Activated B cell treated with CpG ODN at 0.5 μM for 24 hours (primary cell): ENCODE measurements at regions not wholly inside any gene's neighbourhood (a gene's known extent, or its start where the extent isn't known, plus 50 kb on each side); places are given as distances from the start of the nearest gene placed in this dataset.

Source experiments
- ATAC-seq: fragments of 200-7000 bp; cut with Tn5 transposase; one replicate; pipeline ENCODE4 v1.10.0; 2021; ENCODE audit warnings: low read depth, mild to moderate bottlenecking, moderate library complexity
- CTCF ChIA-PET: fragments of 350-600 bp; sonication (Branson Sonifier 250); formaldehyde crosslinking; loops from one replicate; lab custom pipeline; 2021; ENCODE audit warnings: antibody characterized with exemption; lab: Charles Lee
- POLR2A ChIA-PET: fragments of 350-600 bp; sonication (Branson Sonifier 250); formaldehyde crosslinking; loops from one replicate; lab custom pipeline; 2021; ENCODE audit warnings: antibody characterized with exemption; lab: Charles Lee
- DNase-seq: peaks from one replicate; pipeline ENCODE4 v3.0.0; 2022
- H3K27ac Mint-ChIP-seq: one replicate; pipeline ENCODE4 v1.8.0; 2020; ENCODE audit warnings: mixed read lengths
- H3K27me3 Mint-ChIP-seq: one replicate; pipeline ENCODE4 v1.8.0; 2021; ENCODE audit warnings: mixed read lengths
- H3K36me3 Mint-ChIP-seq: one replicate; pipeline ENCODE4 v1.8.0; 2021; ENCODE audit warnings: low read depth, mixed read lengths
- H3K4me1 Mint-ChIP-seq: one replicate; pipeline ENCODE4 v1.8.0; 2021; ENCODE audit warnings: mixed read lengths
- H3K4me3 Mint-ChIP-seq: one replicate; pipeline ENCODE4 v1.8.0; 2020; ENCODE audit warnings: mild to moderate bottlenecking, mixed read lengths
- H3K9me3 Mint-ChIP-seq: one replicate; pipeline ENCODE4 v1.8.0; 2020; ENCODE audit warnings: mixed read lengths
- intact Hi-C: fragments of 100-400 bp; cut with micrococcal nuclease; formaldehyde crosslinking; loops from one replicate; pipeline ENCODE4 v1.15.1; 2024
- TF ChIP-seq, protein P1 (sequence below): fragments of 200-600 bp; IDR thresholded peaks from one replicate; pipeline ENCODE4 v1.8.0; 2022; ENCODE audit warnings: antibody characterized with exemption, mild to moderate bottlenecking

- H3K4me1 Mint-ChIP-seq = no peaks in the 10 kb centered on the region
- TF ChIP-seq, protein P1, sequence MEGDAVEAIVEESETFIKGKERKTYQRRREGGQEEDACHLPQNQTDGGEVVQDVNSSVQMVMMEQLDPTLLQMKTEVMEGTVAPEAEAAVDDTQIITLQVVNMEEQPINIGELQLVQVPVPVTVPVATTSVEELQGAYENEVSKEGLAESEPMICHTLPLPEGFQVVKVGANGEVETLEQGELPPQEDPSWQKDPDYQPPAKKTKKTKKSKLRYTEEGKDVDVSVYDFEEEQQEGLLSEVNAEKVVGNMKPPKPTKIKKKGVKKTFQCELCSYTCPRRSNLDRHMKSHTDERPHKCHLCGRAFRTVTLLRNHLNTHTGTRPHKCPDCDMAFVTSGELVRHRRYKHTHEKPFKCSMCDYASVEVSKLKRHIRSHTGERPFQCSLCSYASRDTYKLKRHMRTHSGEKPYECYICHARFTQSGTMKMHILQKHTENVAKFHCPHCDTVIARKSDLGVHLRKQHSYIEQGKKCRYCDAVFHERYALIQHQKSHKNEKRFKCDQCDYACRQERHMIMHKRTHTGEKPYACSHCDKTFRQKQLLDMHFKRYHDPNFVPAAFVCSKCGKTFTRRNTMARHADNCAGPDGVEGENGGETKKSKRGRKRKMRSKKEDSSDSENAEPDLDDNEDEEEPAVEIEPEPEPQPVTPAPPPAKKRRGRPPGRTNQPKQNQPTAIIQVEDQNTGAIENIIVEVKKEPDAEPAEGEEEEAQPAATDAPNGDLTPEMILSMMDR = no peak
- no peak overlapping the region for H3K4me3 Mint-ChIP-seq
- H3K27ac Mint-ChIP-seq = no peak overlapping the region
- ATAC-seq (no peak), DNase-seq (no peak)
- no peaks in the 10 kb centered on the region for H3K36me3 Mint-ChIP-seq
- POLR2A ChIA-PET = no interaction called here
- peaks cover 3% of the 10 kb centered on the region for H3K9me3 Mint-ChIP-seq
- CTCF ChIA-PET = no interaction called here
- H3K27me3 Mint-ChIP-seq = no peaks in the 10 kb centered on the region
- intact Hi-C loops = no loop called here
These were observed 367.7 kb upstream of the NEGR1 start for GRCh38 chr1:72649991-72650390.

GRCh38 chr1:72649211-72649888, 367.0 kb upstream of the NEGR1 start:
- H3K27ac Mint-ChIP-seq = no peak overlapping the region
- POLR2A ChIA-PET = no interaction called here
- no peak for ATAC-seq
- CTCF ChIA-PET = no interaction called here
- H3K27me3 Mint-ChIP-seq = no peaks in the 10 kb centered on the region
- TF ChIP-seq, protein P1 = no peak
- H3K4me1 Mint-ChIP-seq = no peaks in the 10 kb centered on the region
- no peak for DNase-seq
- intact Hi-C loops = no loop called here
- H3K9me3 Mint-ChIP-seq = peaks cover 3% of the 10 kb centered on the region
- no peaks in the 10 kb centered on the region for H3K36me3 Mint-ChIP-seq
- H3K4me3 Mint-ChIP-seq = no peak overlapping the region

DNA sequence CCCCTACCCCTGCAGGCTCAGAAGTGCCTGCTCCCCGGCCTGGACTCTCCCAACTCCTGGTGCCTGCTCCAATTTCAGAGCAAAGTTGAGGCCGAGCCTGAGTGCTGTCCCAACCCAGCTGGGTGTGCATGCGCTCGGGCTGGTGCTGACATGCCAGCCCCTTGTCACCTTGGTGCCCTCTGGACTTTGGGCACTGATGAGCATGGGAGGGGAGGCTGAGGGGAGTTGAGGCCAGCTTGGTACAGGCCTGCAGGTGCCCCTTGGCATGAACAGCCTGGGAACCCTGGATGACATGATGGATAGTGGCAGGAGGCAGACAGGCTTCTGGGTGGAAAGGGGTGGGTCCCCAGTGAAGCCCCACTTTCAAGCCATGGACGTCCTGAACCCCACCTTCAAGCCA, 366.1 kb upstream of the NEGR1 start:
- ChIA-PET POLR2A (no interaction called here), CTCF (no interaction called here)
- Mint-ChIP-seq H3K9me3 (peaks cover 3% of the 10 kb centered on the region), H3K4me3 (no peak overlapping the region), H3K4me1 (no peaks in the 10 kb centered on the region), H3K36me3 (no peaks in the 10 kb centered on the region), H3K27me3 (no peaks in the 10 kb centered on the region), H3K27ac (no peak overlapping the region)
- intact Hi-C loops = no loop called here
- TF ChIP-seq, protein P1 = no peak
- DNase-seq (no peak), ATAC-seq (no peak)

GRCh38 chr1:72643142-72643541, 360.8 kb upstream of the NEGR1 start:
- Mint-ChIP-seq H3K4me1 (no peaks in the 10 kb centered on the region), H3K9me3 (no peaks in the 10 kb centered on the region), H3K27me3 (no peaks in the 10 kb centered on the region), H3K4me3 (no peak overlapping the region), H3K36me3 (no peaks in the 10 kb centered on the region), H3K27ac (no peak overlapping the region)
- ChIA-PET CTCF (no interaction called here), POLR2A (no interaction called here)
- TF ChIP-seq, protein P1 = no peak
- ATAC-seq (no peak), DNase-seq (no peak)
- intact Hi-C loops = no loop called here

GRCh38 chr1:72637593-72637992, 355.3 kb upstream of the NEGR1 start:
- ATAC-seq = no peak

More at GRCh38 chr1:72637593-72637992, 355.3 kb upstream of the NEGR1 start:
- Mint-ChIP-seq H3K36me3 (no peaks in the 10 kb centered on the region), H3K27me3 (no peaks in the 10 kb centered on the region), H3K9me3 (no peaks in the 10 kb centered on the region), H3K4me3 (no peak overlapping the region), H3K4me1 (no peaks in the 10 kb centered on the region), H3K27ac (no peak overlapping the region)
- DNase-seq = no peak
- TF ChIP-seq, protein P1 = no peak
- ChIA-PET POLR2A (no interaction called here), CTCF (no interaction called here)
- intact Hi-C loops = no loop called here
